ENCODE measurements at regions not wholly inside any gene's neighbourhood (a gene's known extent, or its start where the extent isn't known, plus 50 kb on each side); places are given as distances from the start of the nearest gene placed in this dataset.

DNA sequence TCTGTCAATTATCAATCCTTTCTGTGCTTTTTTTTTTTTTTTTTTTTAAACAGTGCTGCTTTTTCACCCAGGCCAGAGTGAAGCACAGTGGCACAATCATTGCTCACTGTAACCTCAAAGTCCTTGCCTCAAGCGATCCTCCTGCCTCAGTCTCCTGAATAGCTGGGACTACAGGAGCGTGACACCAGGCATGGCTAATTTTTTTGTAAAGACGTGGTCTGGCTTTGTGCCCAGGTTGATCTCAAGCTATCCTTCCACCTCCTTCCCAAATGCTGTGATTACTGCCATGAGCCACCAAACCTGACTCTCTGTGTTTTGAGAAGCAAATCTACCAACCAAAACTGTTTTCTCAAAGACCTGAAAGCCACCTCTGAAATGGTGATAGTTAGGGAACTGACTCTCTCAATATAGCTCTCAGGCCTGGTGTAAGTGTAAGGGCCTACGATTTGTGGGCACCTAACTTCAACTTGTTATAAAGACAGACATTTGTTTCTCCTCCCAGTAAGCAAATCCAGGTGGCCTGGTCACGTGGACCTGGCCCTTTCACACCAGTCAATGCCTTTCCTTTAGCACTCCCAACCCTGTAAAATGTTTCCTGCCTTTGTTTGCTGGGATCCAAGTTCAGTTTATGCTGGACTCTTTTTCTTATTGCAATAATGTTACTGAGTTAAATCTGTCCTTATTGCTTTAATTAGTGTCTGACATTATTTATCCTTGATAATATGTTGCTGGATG lies 2015.9 kb downstream of the PCDH7 start:
- Histone ChIP-seq H3K4me2 (no peak overlapping the region), H3K4me1 (no peaks in the 10 kb centered on the region), H4K20me1 (ENCODE audit: low read depth) (no peaks in the 10 kb centered on the region), H3K4me3 (no peak overlapping the region), H3K79me2 (ENCODE audit: low read depth) (no peaks in the 10 kb centered on the region), H3K27ac (no peak overlapping the region), H3K9ac (no peak overlapping the region), H3K27me3 (no peaks in the 10 kb centered on the region), H2AFZ (replicated peaks) (peak overlapping the region; percentile 60), H3K9me3 (ENCODE audit: low read depth) (no peaks in the 10 kb centered on the region), H3F3A (ENCODE audit: low read depth) (no peaks in the 10 kb centered on the region), H3K36me3 (no peaks in the 10 kb centered on the region)
- TF ChIP-seq EZH2 (IDR thresholded peaks at IDR 0.05) = no peak
- no peak for TF ChIP-seq EZH2phosphoT487 (IDR thresholded peaks at IDR 0.05)
- no peak overlapping the region for H3K4me3 Mint-ChIP-seq
- no peaks in the 10 kb centered on the region for H3K27me3 Mint-ChIP-seq (ENCODE audit: insufficient read depth, low read depth)
- no peak for DNase-seq (ENCODE audit: low spot score)
- H3K27ac Mint-ChIP-seq = no peak overlapping the region
- H3K9me3 Mint-ChIP-seq = no peaks in the 10 kb centered on the region
- no peaks in the 10 kb centered on the region for H3K36me3 Mint-ChIP-seq
- H3K4me1 Mint-ChIP-seq = no peaks in the 10 kb centered on the region

DNA sequence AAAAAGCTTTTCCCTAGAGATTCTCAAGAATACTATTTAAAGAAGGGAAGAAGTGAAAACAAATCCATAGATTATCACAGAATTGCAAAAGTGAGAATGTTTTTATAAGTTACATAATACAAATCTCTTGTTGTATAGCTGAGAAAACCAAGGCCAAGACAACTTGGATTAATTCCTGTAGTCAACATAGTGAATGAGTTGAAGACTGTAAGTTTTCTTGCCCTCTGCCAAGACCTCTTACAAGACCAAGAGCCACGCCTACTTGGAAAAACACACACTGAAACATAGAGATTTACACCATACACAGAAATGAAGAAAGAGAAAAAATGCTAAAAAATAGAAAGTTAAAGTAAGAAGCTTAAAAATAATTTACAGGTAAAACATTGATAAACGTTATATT lies 2024.0 kb downstream of the PCDH7 start:
- Mint-ChIP-seq H3K36me3 (no peaks in the 10 kb centered on the region), H3K27ac (no peak overlapping the region), H3K4me1 (no peaks in the 10 kb centered on the region), H3K9me3 (no peaks in the 10 kb centered on the region), H3K4me3 (no peak overlapping the region), H3K27me3 (ENCODE audit: insufficient read depth, low read depth) (peaks cover 2% of the 10 kb centered on the region)
- Histone ChIP-seq H3K27ac (no peak overlapping the region), H3K9ac (no peak overlapping the region), H3K79me2 (ENCODE audit: low read depth) (no peaks in the 10 kb centered on the region), H2AFZ (replicated peaks) (no peak overlapping the region), H3K36me3 (no peaks in the 10 kb centered on the region), H3F3A (ENCODE audit: low read depth) (no peaks in the 10 kb centered on the region), H3K4me1 (no peaks in the 10 kb centered on the region), H3K9me3 (ENCODE audit: low read depth) (no peaks in the 10 kb centered on the region), H3K4me2 (no peak overlapping the region), H3K4me3 (no peak overlapping the region), H3K27me3 (no peaks in the 10 kb centered on the region), H4K20me1 (ENCODE audit: low read depth) (no peaks in the 10 kb centered on the region)
- no peak for DNase-seq (ENCODE audit: low spot score)
- TF ChIP-seq EZH2 (IDR thresholded peaks at IDR 0.05) = no peak
- TF ChIP-seq EZH2phosphoT487 (IDR thresholded peaks at IDR 0.05) = no peak
- TF ChIP-seq, protein P1, sequence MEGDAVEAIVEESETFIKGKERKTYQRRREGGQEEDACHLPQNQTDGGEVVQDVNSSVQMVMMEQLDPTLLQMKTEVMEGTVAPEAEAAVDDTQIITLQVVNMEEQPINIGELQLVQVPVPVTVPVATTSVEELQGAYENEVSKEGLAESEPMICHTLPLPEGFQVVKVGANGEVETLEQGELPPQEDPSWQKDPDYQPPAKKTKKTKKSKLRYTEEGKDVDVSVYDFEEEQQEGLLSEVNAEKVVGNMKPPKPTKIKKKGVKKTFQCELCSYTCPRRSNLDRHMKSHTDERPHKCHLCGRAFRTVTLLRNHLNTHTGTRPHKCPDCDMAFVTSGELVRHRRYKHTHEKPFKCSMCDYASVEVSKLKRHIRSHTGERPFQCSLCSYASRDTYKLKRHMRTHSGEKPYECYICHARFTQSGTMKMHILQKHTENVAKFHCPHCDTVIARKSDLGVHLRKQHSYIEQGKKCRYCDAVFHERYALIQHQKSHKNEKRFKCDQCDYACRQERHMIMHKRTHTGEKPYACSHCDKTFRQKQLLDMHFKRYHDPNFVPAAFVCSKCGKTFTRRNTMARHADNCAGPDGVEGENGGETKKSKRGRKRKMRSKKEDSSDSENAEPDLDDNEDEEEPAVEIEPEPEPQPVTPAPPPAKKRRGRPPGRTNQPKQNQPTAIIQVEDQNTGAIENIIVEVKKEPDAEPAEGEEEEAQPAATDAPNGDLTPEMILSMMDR (IDR thresholded peaks at IDR 0.05) = no peak

DNA sequence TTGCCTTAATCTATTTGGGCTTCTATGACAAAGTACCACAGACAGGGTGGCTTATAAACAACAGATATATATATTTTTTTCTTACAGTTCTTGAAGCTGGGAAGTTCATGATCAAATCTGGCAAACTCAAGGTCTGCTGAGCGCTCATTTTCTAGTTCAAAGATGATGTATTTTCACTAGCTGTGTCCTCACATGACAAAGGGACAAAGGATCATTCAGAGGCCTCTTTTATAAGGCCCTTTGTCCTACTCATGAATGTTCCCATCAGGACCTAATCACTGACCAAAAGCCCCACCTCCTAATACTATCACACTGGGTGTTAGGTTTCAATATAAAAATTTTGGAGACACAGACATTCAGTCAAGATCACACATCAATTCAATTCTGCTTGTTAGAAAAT lies 2025.2 kb downstream of the PCDH7 start:
- no peak for DNase-seq (ENCODE audit: low spot score)
- Histone ChIP-seq H3K9me3 (ENCODE audit: low read depth) (no peaks in the 10 kb centered on the region), H3K4me3 (no peak overlapping the region), H3K4me2 (no peak overlapping the region), H3F3A (ENCODE audit: low read depth) (no peaks in the 10 kb centered on the region), H3K4me1 (no peaks in the 10 kb centered on the region), H4K20me1 (ENCODE audit: low read depth) (no peaks in the 10 kb centered on the region), H3K27ac (no peak overlapping the region), H3K27me3 (no peaks in the 10 kb centered on the region), H3K79me2 (ENCODE audit: low read depth) (no peaks in the 10 kb centered on the region), H2AFZ (replicated peaks) (no peak overlapping the region), H3K9ac (no peak overlapping the region), H3K36me3 (no peaks in the 10 kb centered on the region)
- TF ChIP-seq EZH2phosphoT487 (IDR thresholded peaks at IDR 0.05) (no peak), EZH2 (IDR thresholded peaks at IDR 0.05) (no peak)
- Mint-ChIP-seq H3K9me3 (no peaks in the 10 kb centered on the region), H3K4me3 (no peak overlapping the region), H3K27ac (no peak overlapping the region), H3K36me3 (no peaks in the 10 kb centered on the region), H3K27me3 (ENCODE audit: insufficient read depth, low read depth) (peaks cover 2% of the 10 kb centered on the region), H3K4me1 (no peaks in the 10 kb centered on the region)

DNA sequence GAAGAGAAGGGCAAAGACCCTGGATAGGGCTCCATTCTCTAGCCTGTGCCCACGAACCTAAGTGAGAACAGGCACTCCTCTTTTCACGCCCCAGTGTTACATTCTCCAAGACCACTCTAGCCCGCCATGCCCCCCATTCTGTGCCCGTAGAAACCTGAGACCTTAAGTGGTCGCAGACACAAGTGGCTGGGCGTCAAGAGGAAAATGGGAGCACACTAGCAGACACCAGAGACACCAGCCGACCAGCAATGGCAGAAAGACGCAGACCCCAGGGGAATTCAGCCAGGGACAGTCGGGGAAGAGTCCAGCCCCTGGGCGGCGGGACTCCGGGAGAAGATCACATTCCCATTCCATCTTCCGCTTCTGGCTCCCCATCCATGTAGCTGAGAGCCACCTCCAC lies 2027.9 kb downstream of the PCDH7 start:
- Histone ChIP-seq H3K4me1 (no peaks in the 10 kb centered on the region), H3K27me3 (no peaks in the 10 kb centered on the region), H3K9me3 (ENCODE audit: low read depth) (no peaks in the 10 kb centered on the region), H3K36me3 (no peaks in the 10 kb centered on the region), H2AFZ (replicated peaks) (no peak overlapping the region), H3K79me2 (ENCODE audit: low read depth) (no peaks in the 10 kb centered on the region), H3K4me3 (no peak overlapping the region), H3K9ac (no peak overlapping the region), H3F3A (ENCODE audit: low read depth) (no peaks in the 10 kb centered on the region), H4K20me1 (ENCODE audit: low read depth) (no peaks in the 10 kb centered on the region), H3K4me2 (no peak overlapping the region), H3K27ac (no peak overlapping the region)
- Mint-ChIP-seq H3K27ac (no peak overlapping the region), H3K4me1 (no peaks in the 10 kb centered on the region), H3K4me3 (no peak overlapping the region), H3K27me3 (ENCODE audit: insufficient read depth, low read depth) (peaks cover 2% of the 10 kb centered on the region), H3K9me3 (no peaks in the 10 kb centered on the region), H3K36me3 (no peaks in the 10 kb centered on the region)
- DNase-seq (ENCODE audit: low spot score) = no peak
- TF ChIP-seq, protein P1 (IDR thresholded peaks at IDR 0.05) = no peak
- TF ChIP-seq EZH2phosphoT487 (IDR thresholded peaks at IDR 0.05) = no peak
- no peak for TF ChIP-seq EZH2 (IDR thresholded peaks at IDR 0.05)

Measured in neural progenitor cell (in vitro differentiated cells).